Mesothelial cell of epicardium (in vitro differentiated cells): ENCODE measurements at regions not wholly inside any gene's neighbourhood (a gene's known extent, or its start where the extent isn't known, plus 50 kb on each side); places are given as distances from the start of the nearest gene placed in this dataset.
"Not testable (repeated sequence)": the region's sequence is repeated elsewhere in the genome, so short reads cannot be mapped to it uniquely, and the experiment has no call there.

Experiments used
- DNase-seq, 2 experiments: peaks; one replicate each; pipeline ENCODE4 v3.0.0; 2021; ENCODE audit warnings: low spot score in 2 of 2; ENCODE audit not compliant: unreplicated experiment in 2 of 2
- H3K27ac Mint-ChIP-seq: 2 replicates; pipeline ENCODE4 v1.8.0; 2021; ENCODE audit warnings: mixed read lengths
- H3K27me3 Mint-ChIP-seq: 2 replicates; pipeline ENCODE4 v1.8.0; 2021; ENCODE audit warnings: low read depth, mixed read lengths
- H3K36me3 Mint-ChIP-seq: 2 replicates; pipeline ENCODE4 v1.8.0; 2021; ENCODE audit warnings: mixed read lengths
- H3K4me1 Mint-ChIP-seq: 2 replicates; pipeline ENCODE4 v1.8.0; 2021; ENCODE audit warnings: mixed read lengths
- H3K4me3 Mint-ChIP-seq: 2 replicates; pipeline ENCODE4 v1.8.0; 2021; ENCODE audit warnings: mild to moderate bottlenecking, moderate library complexity, mixed read lengths
- H3K9me3 Mint-ChIP-seq: 2 replicates; pipeline ENCODE4 v1.8.0; 2021; ENCODE audit warnings: mixed read lengths
- CTCF ChIP-seq: fragments of 200-600 bp; sonication (generic); IDR thresholded peaks from one replicate; pipeline ENCODE4 v1.5.0; 2021; ENCODE audit warnings: antibody characterized with exemption; ENCODE audit not compliant: unreplicated experiment

GRCh38 chr1:173314656-173315055, 107.5 kb upstream of the TNFSF4 start:
- peaks cover 10% of the 10 kb centered on the region for H3K4me1 Mint-ChIP-seq
- TF ChIP-seq CTCF, result no peak
- peaks cover 3% of the 10 kb centered on the region for H3K36me3 Mint-ChIP-seq
- no peaks in the 10 kb centered on the region for H3K27me3 Mint-ChIP-seq
- peaks cover 5% of the 10 kb centered on the region for H3K9me3 Mint-ChIP-seq
- no peak overlapping the region for H3K27ac Mint-ChIP-seq
- H3K4me3 Mint-ChIP-seq, result no peak overlapping the region
- no peak for DNase-seq

- no peaks in the 10 kb centered on the region for H3K36me3 Mint-ChIP-seq
- H3K4me1 Mint-ChIP-seq, result peaks cover 10% of the 10 kb centered on the region
- TF ChIP-seq CTCF, result no peak
- peaks cover under 1% of the 10 kb centered on the region for H3K9me3 Mint-ChIP-seq
- no peak overlapping the region for H3K4me3 Mint-ChIP-seq
- H3K27ac Mint-ChIP-seq, result no peak overlapping the region
- H3K27me3 Mint-ChIP-seq, result no peaks in the 10 kb centered on the region
- DNase-seq, result no peak
These were observed 108.2 kb upstream of the TNFSF4 start for GRCh38 chr1:173315296-173315695.

GRCh38 chr1:173318788-173319187, 111.7 kb upstream of the TNFSF4 start:
- H3K27me3 Mint-ChIP-seq, result no peaks in the 10 kb centered on the region
- no peak overlapping the region for H3K4me3 Mint-ChIP-seq
- peaks cover 6% of the 10 kb centered on the region for H3K36me3 Mint-ChIP-seq
- H3K27ac Mint-ChIP-seq, result no peak overlapping the region
- peaks cover 18% of the 10 kb centered on the region for H3K9me3 Mint-ChIP-seq
- no peak for TF ChIP-seq CTCF
- peaks cover 10% of the 10 kb centered on the region for H3K4me1 Mint-ChIP-seq
- no peak for DNase-seq

- H3K4me1 Mint-ChIP-seq, H3K27ac Mint-ChIP-seq, DNase-seq, H3K4me3 Mint-ChIP-seq, H3K36me3 Mint-ChIP-seq, H3K27me3 Mint-ChIP-seq: not testable (repeated sequence)
- peaks cover 26% of the 10 kb centered on the region for H3K9me3 Mint-ChIP-seq
These were observed 117.2 kb upstream of the TNFSF4 start for GRCh38 chr1:173324352-173324751.

GRCh38 chr1:173327987-173328386, 120.9 kb upstream of the TNFSF4 start:
- DNase-seq, H3K4me3 Mint-ChIP-seq, H3K36me3 Mint-ChIP-seq, H3K4me1 Mint-ChIP-seq, H3K27me3 Mint-ChIP-seq, H3K27ac Mint-ChIP-seq: not testable (repeated sequence)
- peaks cover 14% of the 10 kb centered on the region for H3K9me3 Mint-ChIP-seq

- TF ChIP-seq CTCF, result no peak
- Mint-ChIP-seq H3K9me3 (peaks cover 7% of the 10 kb centered on the region), H3K36me3 (no peaks in the 10 kb centered on the region), H3K4me3 (no peak overlapping the region), H3K27ac (no peak overlapping the region), H3K27me3 (no peaks in the 10 kb centered on the region), H3K4me1 (peaks cover 6% of the 10 kb centered on the region)
- DNase-seq, result no peak
These were observed 121.8 kb upstream of the TNFSF4 start for GRCh38 chr1:173328961-173329360.

- no peak for DNase-seq
- Mint-ChIP-seq H3K9me3 (peaks cover 4% of the 10 kb centered on the region), H3K27ac (no peak overlapping the region), H3K4me3 (no peak overlapping the region), H3K27me3 (no peaks in the 10 kb centered on the region), H3K4me1 (peaks cover 6% of the 10 kb centered on the region), H3K36me3 (no peaks in the 10 kb centered on the region)
- TF ChIP-seq CTCF, result no peak
These were observed 122.6 kb upstream of the TNFSF4 start for GRCh38 chr1:173329726-173330125.
